Fibroblast of lung (primary cell): ENCODE measurements at regions not wholly inside any gene's neighbourhood (a gene's known extent, or its start where the extent isn't known, plus 50 kb on each side); places are given as distances from the start of the nearest gene placed in this dataset.
"Not testable (repeated sequence)": the region's sequence is repeated elsewhere in the genome, so short reads cannot be mapped to it uniquely, and the experiment has no call there.

ENCODE experiments used
- DNase-seq, 2 donors: peaks; one replicate each; pipeline versions ENCODE4 v3.0.0 to v3.0.0-alpha.2; 2010; ENCODE audit warnings: low read depth in 2 of 2
- H2AFZ ChIP-seq: 2 replicates; pipeline ENCODE4 v1.5.1; 2012; ENCODE audit warnings: low read length, control low read depth, inconsistent platforms
- H3K27ac ChIP-seq: 2 replicates; pipeline ENCODE4 v1.5.1; 2011; ENCODE audit warnings: low read length, control low read depth; ENCODE audit not compliant: insufficient read depth
- H3K27me3 ChIP-seq: 2 replicates; pipeline ENCODE4 v1.5.1; 2011; ENCODE audit warnings: mild to moderate bottlenecking, low read length; ENCODE audit not compliant: control insufficient read depth, insufficient read depth
- H3K36me3 ChIP-seq: 2 replicates; pipeline ENCODE4 v1.5.1; 2011; ENCODE audit warnings: low read length; ENCODE audit not compliant: control insufficient read depth, insufficient read depth
- H3K4me1 ChIP-seq: 2 replicates; pipeline ENCODE4 v1.5.1; 2011; ENCODE audit warnings: low read length; ENCODE audit not compliant: control insufficient read depth, insufficient read depth; ENCODE audit errors: extremely low read depth
- H3K4me2 ChIP-seq: 2 replicates; pipeline ENCODE4 v1.5.1; 2011; ENCODE audit warnings: low read length, control low read depth; ENCODE audit not compliant: insufficient read depth; ENCODE audit errors: extremely low read depth
- H3K4me3 ChIP-seq, 4 experiments: fragments of 200-600 bp in 1 of 4; sonication (generic) in 1 of 4; replicated peaks in 1 of 4; 2 replicates each; pipeline ENCODE4 v1.5.1; 2011 to 2016; ENCODE audit warnings: low read length in 4 of 4, low read depth in 3 of 4, mild to moderate bottlenecking in 3 of 4, control low read depth in 2 of 4, inconsistent platforms in 1 of 4, mixed read lengths in 1 of 4; ENCODE audit not compliant: insufficient read depth in 1 of 4; ENCODE audit errors: control extremely low read depth in 1 of 4
- H3K79me2 ChIP-seq: 2 replicates; pipeline ENCODE4 v1.5.1; 2012; ENCODE audit warnings: mild to moderate bottlenecking, low read length, inconsistent platforms; ENCODE audit not compliant: control insufficient read depth, insufficient read depth
- H3K9ac ChIP-seq: 2 replicates; pipeline ENCODE4 v1.5.1; 2011; ENCODE audit warnings: mild to moderate bottlenecking, low read length, control low read depth; ENCODE audit not compliant: insufficient read depth
- H3K9me3 ChIP-seq: 2 replicates; pipeline ENCODE4 v1.5.1; 2012; ENCODE audit warnings: low read depth, low read length; ENCODE audit not compliant: control insufficient read depth, insufficient read depth
- H4K20me1 ChIP-seq: 2 replicates; pipeline ENCODE4 v1.5.1; 2011; ENCODE audit warnings: low read length; ENCODE audit not compliant: control insufficient read depth, insufficient read depth; ENCODE audit errors: extremely low read depth
- CTCF ChIP-seq, 2 donors: IDR thresholded peaks in 1 of 2; conservative IDR thresholded peaks in 1 of 2; 1 replicate in 1 of 2; 2 replicates in 1 of 2; pipeline ENCODE4 v1.5.1; 2011 to 2012; ENCODE audit warnings: low read length in 2 of 2, control low read depth in 1 of 2, inconsistent platforms in 1 of 2, low read depth in 1 of 2, mild to moderate bottlenecking in 1 of 2
- EZH2 ChIP-seq: IDR thresholded peaks from 2 replicates; pipeline ENCODE4 v1.5.1; 2012; ENCODE audit warnings: low read length, control low read depth, mild to moderate bottlenecking; ENCODE audit errors: missing control alignments

GRCh38 chr6:76560851-76561755 lies 488.6 kb upstream of the IMPG1 start:
- not testable (repeated sequence) for H3K4me3 ChIP-seq, H3K9me3 ChIP-seq, H3K4me2 ChIP-seq, H3K36me3 ChIP-seq, DNase-seq, H2AFZ ChIP-seq, H3K27ac ChIP-seq, H3K27me3 ChIP-seq, H3K79me2 ChIP-seq, H4K20me1 ChIP-seq, H3K4me1 ChIP-seq, H3K9ac ChIP-seq

GRCh38 chr6:76553256-76553655 lies 480.8 kb upstream of the IMPG1 start:
- H3K27ac ChIP-seq: no peak overlapping the region
- no peaks in the 10 kb centered on the region for H3K27me3 ChIP-seq
- H2AFZ ChIP-seq: no peak overlapping the region
- DNase-seq: no peak
- H4K20me1 ChIP-seq: no peaks in the 10 kb centered on the region
- TF ChIP-seq CTCF (conservative IDR thresholded peaks at IDR 0.05 in 1 of 2, IDR thresholded peaks at IDR 0.05 in 1 of 2; ENCODE audit: low read depth in 1 of 2, low read length in 2 of 2) (no peak), EZH2 (no peak)
- H3K79me2 ChIP-seq: no peaks in the 10 kb centered on the region
- no peak overlapping the region for H3K4me3 ChIP-seq
- no peak overlapping the region for H3K4me2 ChIP-seq
- no peaks in the 10 kb centered on the region for H3K36me3 ChIP-seq
- H3K9me3 ChIP-seq: no peaks in the 10 kb centered on the region
- no peaks in the 10 kb centered on the region for H3K4me1 ChIP-seq
- no peak overlapping the region for H3K9ac ChIP-seq

- no peaks in the 10 kb centered on the region for H3K79me2 ChIP-seq
- no peak overlapping the region for H2AFZ ChIP-seq
- H3K27me3 ChIP-seq: no peaks in the 10 kb centered on the region
- no peak overlapping the region for H3K4me2 ChIP-seq
- no peaks in the 10 kb centered on the region for H3K4me1 ChIP-seq
- no peak overlapping the region for H3K27ac ChIP-seq
- no peak for TF ChIP-seq CTCF (conservative IDR thresholded peaks at IDR 0.05 in 1 of 2, IDR thresholded peaks at IDR 0.05 in 1 of 2; ENCODE audit: low read depth in 1 of 2, low read length in 2 of 2)
- TF ChIP-seq EZH2: no peak
- no peaks in the 10 kb centered on the region for H3K36me3 ChIP-seq
- DNase-seq: no peak
- H4K20me1 ChIP-seq: no peaks in the 10 kb centered on the region
- no peak overlapping the region for H3K4me3 ChIP-seq
- no peak overlapping the region for H3K9ac ChIP-seq
- no peaks in the 10 kb centered on the region for H3K9me3 ChIP-seq
Measured at GRCh38 chr6:76552268-76552667, 479.8 kb upstream of the IMPG1 start.
